22Rv1 (cell line): ENCODE measurements at regions not wholly inside any gene's neighbourhood (a gene's known extent, or its start where the extent isn't known, plus 50 kb on each side); places are given as distances from the start of the nearest gene placed in this dataset.

Experiments used
- CTCF ChIP-seq: fragments of 450-650 bp; IDR thresholded peaks from 2 replicates; pipeline ENCODE4 v1.5.1; 2017; ENCODE audit warnings: mild to moderate bottlenecking
- ZFX ChIP-seq: fragments of 450-650 bp; IDR thresholded peaks from 2 replicates; pipeline ENCODE4 v1.6.1; 2017; ENCODE audit warnings: antibody characterized with exemption, borderline replicate concordance

- TF ChIP-seq CTCF (no peak), ZFX (no peak)
Observed at GRCh38 chr1:36607263-36607651, 124.5 kb upstream of the CSF3R start.
